ENCODE measurements at regions not wholly inside any gene's neighbourhood (a gene's known extent, or its start where the extent isn't known, plus 50 kb on each side); places are given as distances from the start of the nearest gene placed in this dataset.

- no peak for TF ChIP-seq POLR2AphosphoS5 (IDR thresholded peaks at IDR 0.05; ENCODE audit: insufficient read depth in 1 of 2, low read depth in 1 of 2)
- TF ChIP-seq, protein P1, sequence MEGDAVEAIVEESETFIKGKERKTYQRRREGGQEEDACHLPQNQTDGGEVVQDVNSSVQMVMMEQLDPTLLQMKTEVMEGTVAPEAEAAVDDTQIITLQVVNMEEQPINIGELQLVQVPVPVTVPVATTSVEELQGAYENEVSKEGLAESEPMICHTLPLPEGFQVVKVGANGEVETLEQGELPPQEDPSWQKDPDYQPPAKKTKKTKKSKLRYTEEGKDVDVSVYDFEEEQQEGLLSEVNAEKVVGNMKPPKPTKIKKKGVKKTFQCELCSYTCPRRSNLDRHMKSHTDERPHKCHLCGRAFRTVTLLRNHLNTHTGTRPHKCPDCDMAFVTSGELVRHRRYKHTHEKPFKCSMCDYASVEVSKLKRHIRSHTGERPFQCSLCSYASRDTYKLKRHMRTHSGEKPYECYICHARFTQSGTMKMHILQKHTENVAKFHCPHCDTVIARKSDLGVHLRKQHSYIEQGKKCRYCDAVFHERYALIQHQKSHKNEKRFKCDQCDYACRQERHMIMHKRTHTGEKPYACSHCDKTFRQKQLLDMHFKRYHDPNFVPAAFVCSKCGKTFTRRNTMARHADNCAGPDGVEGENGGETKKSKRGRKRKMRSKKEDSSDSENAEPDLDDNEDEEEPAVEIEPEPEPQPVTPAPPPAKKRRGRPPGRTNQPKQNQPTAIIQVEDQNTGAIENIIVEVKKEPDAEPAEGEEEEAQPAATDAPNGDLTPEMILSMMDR (IDR thresholded peaks at IDR 0.05): no peak
- TF ChIP-seq POLR2A (IDR thresholded peaks at IDR 0.05): no peak
Observed at GRCh38 chr6:78427386-78427785, 440.0 kb upstream of the IRAK1BP1 start.
